ENCODE measurements at regions not wholly inside any gene's neighbourhood (a gene's known extent, or its start where the extent isn't known, plus 50 kb on each side); places are given as distances from the start of the nearest gene placed in this dataset.

- no peaks in the 10 kb centered on the region for H3K27me3 ChIP-seq
- no peak overlapping the region for H3K4me3 ChIP-seq
- no peaks in the 10 kb centered on the region for H3K36me3 ChIP-seq
- H3K4me1 ChIP-seq = peaks cover 0 to 4% (median 0%) of the 10 kb centered on the region in 4 donors
- peaks cover 13 to 16% of the 10 kb centered on the region in 2 donors for H3K9me3 ChIP-seq
- no peak overlapping the region for H3K27ac ChIP-seq
- no peak for TF ChIP-seq EP300 (IDR thresholded peaks at IDR 0.05; ENCODE audit: low read depth)
- no peak for TF ChIP-seq POLR2A (IDR thresholded peaks at IDR 0.05)
- no peak for TF ChIP-seq POLR2AphosphoS5 (IDR thresholded peaks at IDR 0.05)
- TF ChIP-seq, protein P1, sequence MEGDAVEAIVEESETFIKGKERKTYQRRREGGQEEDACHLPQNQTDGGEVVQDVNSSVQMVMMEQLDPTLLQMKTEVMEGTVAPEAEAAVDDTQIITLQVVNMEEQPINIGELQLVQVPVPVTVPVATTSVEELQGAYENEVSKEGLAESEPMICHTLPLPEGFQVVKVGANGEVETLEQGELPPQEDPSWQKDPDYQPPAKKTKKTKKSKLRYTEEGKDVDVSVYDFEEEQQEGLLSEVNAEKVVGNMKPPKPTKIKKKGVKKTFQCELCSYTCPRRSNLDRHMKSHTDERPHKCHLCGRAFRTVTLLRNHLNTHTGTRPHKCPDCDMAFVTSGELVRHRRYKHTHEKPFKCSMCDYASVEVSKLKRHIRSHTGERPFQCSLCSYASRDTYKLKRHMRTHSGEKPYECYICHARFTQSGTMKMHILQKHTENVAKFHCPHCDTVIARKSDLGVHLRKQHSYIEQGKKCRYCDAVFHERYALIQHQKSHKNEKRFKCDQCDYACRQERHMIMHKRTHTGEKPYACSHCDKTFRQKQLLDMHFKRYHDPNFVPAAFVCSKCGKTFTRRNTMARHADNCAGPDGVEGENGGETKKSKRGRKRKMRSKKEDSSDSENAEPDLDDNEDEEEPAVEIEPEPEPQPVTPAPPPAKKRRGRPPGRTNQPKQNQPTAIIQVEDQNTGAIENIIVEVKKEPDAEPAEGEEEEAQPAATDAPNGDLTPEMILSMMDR (IDR thresholded peaks at IDR 0.05) = no peak
- in situ Hi-C loops (cut with MboI; ENCODE audit: low pct_ligation_motif_present in 1 of 4, low pct_unique_long_range_greater_than_20kb in 1 of 4, low sequenced_read_pairs in 3 of 4) = no loop called here
- no peak for DNase-seq
- intact Hi-C loops (cut with DNase I; ENCODE audit: low total_unique reads) = no loop called here
Measured at GRCh38 chr20:52056203-52057062, 135.1 kb downstream of the ZFP64 start.

DNA sequence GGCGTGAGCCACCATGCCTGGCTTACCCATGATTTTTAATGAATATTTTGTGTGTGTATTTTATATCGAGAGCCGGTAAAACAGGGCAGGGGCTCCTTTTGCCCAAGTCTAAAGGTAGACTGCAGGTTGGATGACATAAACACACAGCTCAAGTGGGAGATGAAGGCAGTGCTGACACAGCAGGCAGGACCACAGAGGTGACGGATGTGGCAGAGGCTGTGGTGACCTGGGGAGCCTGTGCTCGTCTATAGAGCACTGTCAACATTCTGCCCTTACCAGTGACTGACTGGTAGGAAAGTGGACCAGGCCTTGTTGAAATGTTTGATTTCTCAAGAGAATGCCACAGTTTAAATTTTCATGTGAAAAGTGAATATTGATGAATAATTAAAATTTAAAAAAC lies 137.5 kb downstream of the ZFP64 start:
- H3K4me3 ChIP-seq = no peak overlapping the region
- TF ChIP-seq, protein P1 (IDR thresholded peaks at IDR 0.05) = no peak
- TF ChIP-seq POLR2AphosphoS5 (IDR thresholded peaks at IDR 0.05) (no peak), EP300 (IDR thresholded peaks at IDR 0.05; ENCODE audit: low read depth) (no peak), POLR2A (IDR thresholded peaks at IDR 0.05) (no peak)
- WGBS, 2 donors (ENCODE audit: low coverage in 1 of 2) = 95 to 100% methylated on average over 1 to 5 of the region's 5 CpGs
- H3K4me1 ChIP-seq = no peaks in the 10 kb centered on the region
- H3K36me3 ChIP-seq = no peaks in the 10 kb centered on the region
- peak; percentile 25 for DNase-seq
- no peaks in the 10 kb centered on the region for H3K27me3 ChIP-seq
- in situ Hi-C loops (cut with MboI; ENCODE audit: low pct_ligation_motif_present in 1 of 4, low pct_unique_long_range_greater_than_20kb in 1 of 4, low sequenced_read_pairs in 3 of 4) = no loop called here
- H3K27ac ChIP-seq = no peak overlapping the region
- intact Hi-C loops (cut with DNase I; ENCODE audit: low total_unique reads) = no loop called here
- H3K9me3 ChIP-seq = peaks cover 13 to 16% of the 10 kb centered on the region in 2 donors

- Histone ChIP-seq H3K4me1 (no peaks in the 10 kb centered on the region), H3K4me3 (no peak overlapping the region), H3K27ac (no peak overlapping the region), H3K9me3 (no peaks in the 10 kb centered on the region), H3K36me3 (no peaks in the 10 kb centered on the region), H3K27me3 (no peaks in the 10 kb centered on the region)
- 0 to 66% methylated on average over 2 to 7 of the region's 7 CpGs for WGBS, 2 donors (ENCODE audit: low coverage in 1 of 2)
- in situ Hi-C loops (cut with MboI; ENCODE audit: low pct_ligation_motif_present in 1 of 4, low pct_unique_long_range_greater_than_20kb in 1 of 4, low sequenced_read_pairs in 3 of 4) = no loop called here
- intact Hi-C loops (cut with DNase I; ENCODE audit: low total_unique reads) = no loop called here
- DNase-seq = no peak
- TF ChIP-seq, protein P1 (IDR thresholded peaks at IDR 0.05) = no peak
- TF ChIP-seq EP300 (IDR thresholded peaks at IDR 0.05; ENCODE audit: low read depth) = no peak
- TF ChIP-seq POLR2AphosphoS5 (IDR thresholded peaks at IDR 0.05) = no peak
- TF ChIP-seq POLR2A (IDR thresholded peaks at IDR 0.05) = no peak
Measured at GRCh38 chr20:52049001-52049731, 142.4 kb downstream of the ZFP64 start.

Data from transverse colon (tissue), 4 donors.